Stimulated activated CD4-positive, alpha-beta T cell treated with anti-CD3 and anti-CD28 coated beads, TNF-alpha, amount 100 ng/mL, for 4 hours (primary cell): ENCODE measurements at regions not wholly inside any gene's neighbourhood (a gene's known extent, or its start where the extent isn't known, plus 50 kb on each side); places are given as distances from the start of the nearest gene placed in this dataset.
"Not testable (repeated sequence)": the region's sequence is repeated elsewhere in the genome, so short reads cannot be mapped to it uniquely, and the experiment has no call there.

Source experiments
- DNase-seq, 3 experiments: peaks; one replicate each; pipeline ENCODE4 v3.0.0-alpha.2; 2020; ENCODE audit warnings: low read depth in 3 of 3

GRCh38 chr16:48054881-48055601, 100.8 kb downstream of the ABCC12 start:
- DNase-seq, result no peak

GRCh38 chr16:48053418-48053745, 102.4 kb downstream of the ABCC12 start:
- DNase-seq, result no peak

- DNase-seq, result no peak
Measured at GRCh38 chr16:48052731-48053417, 102.9 kb downstream of the ABCC12 start.

GRCh38 chr16:48050871-48051270, 104.9 kb downstream of the ABCC12 start:
- DNase-seq, result no peak

- no peak for DNase-seq
Measured at GRCh38 chr16:48049847-48050246, 105.9 kb downstream of the ABCC12 start.

- DNase-seq, result no peak
Measured at GRCh38 chr16:48047720-48048119, 108.1 kb downstream of the ABCC12 start.

- DNase-seq, result no peak
Measured at GRCh38 chr16:48047241-48047640, 108.6 kb downstream of the ABCC12 start.

- no peak for DNase-seq
Measured at GRCh38 chr16:48044117-48044516, 111.7 kb downstream of the ABCC12 start.

- no peak for DNase-seq
Measured at GRCh38 chr16:48041981-48042421, 113.8 kb downstream of the ABCC12 start.

GRCh38 chr16:48035142-48035541, 120.7 kb downstream of the ABCC12 start:
- no peak for DNase-seq

- DNase-seq, result no peak
Measured at GRCh38 chr16:48030926-48031325, 124.9 kb downstream of the ABCC12 start.

GRCh38 chr16:48029768-48030167, 126.0 kb downstream of the ABCC12 start:
- no peak for DNase-seq

GRCh38 chr16:48025359-48025758, 130.4 kb downstream of the ABCC12 start:
- DNase-seq, result no peak

- no peak for DNase-seq
Measured at GRCh38 chr16:48024042-48024441, 131.8 kb downstream of the ABCC12 start.

GRCh38 chr16:48022496-48022895, 133.3 kb downstream of the ABCC12 start:
- no peak for DNase-seq

GRCh38 chr16:48020617-48021016, 135.2 kb downstream of the ABCC12 start:
- not testable (repeated sequence) for DNase-seq

GRCh38 chr16:48014349-48015135, 141.3 kb downstream of the ABCC12 start:
- DNase-seq, result no peak

- DNase-seq, result no peak
Measured at GRCh38 chr16:48013491-48013901, 142.3 kb downstream of the ABCC12 start.

- DNase-seq, result no peak
Measured at GRCh38 chr16:48011878-48012658, 143.7 kb downstream of the ABCC12 start.

- DNase-seq, result no peak
Measured at GRCh38 chr16:48011466-48011865, 144.3 kb downstream of the ABCC12 start.

GRCh38 chr16:48008011-48008525, 147.7 kb downstream of the ABCC12 start:
- DNase-seq, result no peak
